HG02852 (cell line): ENCODE measurements at regions not wholly inside any gene's neighbourhood (a gene's known extent, or its start where the extent isn't known, plus 50 kb on each side); places are given as distances from the start of the nearest gene placed in this dataset.

Experiments used
- ATAC-seq: cut with Tn5 transposase; IDR thresholded peaks from one replicate; pipeline ENCODE4 v1.9.1; 2021; ENCODE audit warnings: mild to moderate bottlenecking, moderate library complexity; ENCODE audit not compliant: unreplicated experiment

DNA sequence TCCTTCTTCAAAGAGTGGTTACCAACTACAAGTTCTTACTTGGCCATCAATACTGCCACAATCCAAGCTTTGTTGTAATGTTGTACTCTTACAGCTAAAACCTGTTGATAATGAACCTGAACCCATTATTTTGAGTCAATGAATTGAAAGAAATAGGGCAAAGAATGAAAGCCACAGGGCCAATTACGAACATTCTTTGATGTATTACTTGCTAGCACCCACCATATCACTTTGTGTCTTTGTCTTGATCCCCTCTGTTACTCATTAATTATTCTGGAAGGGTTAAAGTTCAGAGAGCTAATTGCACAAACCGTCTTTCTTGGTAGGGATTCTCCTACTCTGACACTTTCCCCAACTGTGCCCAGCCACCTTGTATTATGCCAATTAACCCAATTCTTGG lies 53.2 kb upstream of the TFEC start:
- ATAC-seq, result no peak

GRCh38 chr7:116086547-116087045 lies 56.0 kb upstream of the TFEC start:
- no peak for ATAC-seq

- no peak for ATAC-seq
These were observed 56.7 kb upstream of the TFEC start for GRCh38 chr7:116087291-116087690.

- no peak for ATAC-seq
These were observed 57.4 kb upstream of the TFEC start for GRCh38 chr7:116087984-116088383.

DNA sequence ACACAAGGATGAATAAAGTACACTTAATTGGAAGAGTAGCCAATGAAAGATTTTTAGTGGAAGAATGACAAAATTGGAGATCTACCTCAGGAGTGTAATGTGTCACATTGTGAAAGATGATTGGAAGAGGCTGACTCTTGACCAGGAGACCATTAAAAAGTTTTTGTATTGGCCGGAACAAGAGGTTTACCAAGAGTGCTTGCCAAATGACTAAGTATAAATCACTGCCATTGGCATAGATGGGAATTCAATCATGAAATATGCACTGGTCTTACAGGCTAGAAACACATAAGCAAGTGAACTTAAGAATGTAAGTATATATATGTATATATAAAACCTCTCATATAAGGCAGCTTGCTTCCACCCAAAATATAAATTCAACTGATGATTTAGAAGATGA lies 58.7 kb upstream of the TFEC start:
- ATAC-seq, result no peak

DNA sequence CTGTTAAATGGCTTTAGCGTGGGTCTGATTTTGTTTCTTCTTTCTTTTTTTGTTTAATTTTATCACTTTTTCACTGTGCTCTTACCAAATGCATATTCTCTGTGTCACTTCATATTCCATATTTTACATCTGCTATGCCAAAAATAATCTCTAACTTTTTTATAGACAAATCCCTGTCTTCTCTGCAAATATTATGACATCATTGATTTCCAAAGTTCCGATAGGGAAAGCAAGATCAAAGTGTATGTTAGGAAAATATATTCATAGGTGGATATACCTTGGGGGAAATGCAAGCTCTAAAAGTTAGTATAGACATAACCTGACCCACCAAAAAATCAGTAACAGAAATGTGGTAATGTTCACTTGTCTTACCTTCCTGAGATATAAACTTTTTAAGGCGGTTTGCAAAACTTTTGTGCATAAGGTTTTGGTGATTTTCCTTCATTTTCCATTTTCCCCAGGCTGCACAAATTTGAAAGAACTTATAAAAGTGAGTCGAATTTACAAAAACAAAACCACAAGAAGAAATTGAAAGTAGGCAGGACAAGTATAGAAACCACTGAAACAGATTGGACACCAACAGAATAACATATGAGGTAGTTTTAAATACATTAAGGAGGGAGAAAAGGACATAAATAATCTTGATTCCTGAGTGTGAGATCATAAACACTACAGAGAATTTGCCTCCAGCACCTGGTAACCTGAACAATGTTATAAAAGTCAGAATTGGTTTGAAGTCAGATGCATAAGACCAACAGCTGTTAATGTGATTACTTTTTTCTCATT lies 63.1 kb upstream of the TFEC start:
- no peak for ATAC-seq

DNA sequence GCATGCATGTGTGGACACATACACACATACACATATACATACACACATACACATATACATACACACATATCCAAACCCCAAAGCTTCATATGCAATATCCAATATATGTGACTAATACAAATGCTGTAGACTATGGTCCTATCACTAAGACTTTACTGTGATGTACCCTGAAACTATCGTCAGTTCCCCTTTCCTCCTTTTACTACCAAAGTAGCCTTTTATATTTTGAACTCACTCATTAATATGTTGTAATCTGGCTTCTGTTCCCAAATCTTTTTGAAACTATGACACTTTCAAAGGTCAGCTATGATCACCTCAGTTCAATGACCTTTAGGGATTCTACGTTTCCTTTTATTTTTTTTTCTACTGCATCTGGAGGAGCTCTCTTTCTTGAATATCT lies 64.8 kb upstream of the TFEC start:
- ATAC-seq, result no peak

GRCh38 chr7:116097365-116098009 lies 66.9 kb upstream of the TFEC start:
- no peak for ATAC-seq

- ATAC-seq, result no peak
These were observed 67.6 kb upstream of the TFEC start for GRCh38 chr7:116098175-116098574.

DNA sequence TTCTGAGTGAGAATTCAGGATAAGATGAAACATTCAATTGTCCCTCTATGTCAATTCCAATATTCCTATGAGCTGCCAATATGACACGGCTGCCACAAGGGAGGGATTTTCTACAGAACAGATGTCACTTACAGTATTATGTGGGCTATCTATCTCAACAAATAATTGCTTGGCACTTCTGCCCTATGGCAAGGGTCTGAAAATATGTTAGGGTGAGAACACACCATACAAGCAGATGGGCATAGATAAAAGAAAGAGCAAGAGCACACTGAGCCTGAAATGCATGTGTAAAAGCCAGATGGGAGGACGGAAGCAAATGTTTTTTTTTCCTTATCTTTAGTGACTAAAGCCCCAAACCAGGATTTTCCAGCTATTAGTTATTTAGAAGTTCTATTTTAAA lies 70.1 kb upstream of the TFEC start:
- no peak for ATAC-seq

DNA sequence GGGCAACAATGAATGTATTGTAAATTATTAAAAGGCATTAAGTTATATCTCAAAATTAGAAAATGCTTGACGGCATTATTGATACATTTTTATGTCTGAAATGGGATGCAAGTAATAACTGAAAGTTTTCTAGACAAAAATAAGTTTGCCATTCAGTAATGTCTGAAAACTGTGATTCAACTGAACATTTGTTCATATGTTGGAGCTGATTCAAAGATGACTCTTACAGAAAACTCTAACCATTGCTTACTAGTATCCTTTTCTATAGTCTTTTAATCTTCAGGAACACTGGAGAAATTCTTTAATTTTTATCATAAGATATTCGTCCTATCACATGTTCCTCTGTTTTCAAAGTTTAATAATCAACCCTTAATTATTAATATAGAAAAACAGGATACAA lies 71.1 kb upstream of the TFEC start:
- ATAC-seq, result no peak

DNA sequence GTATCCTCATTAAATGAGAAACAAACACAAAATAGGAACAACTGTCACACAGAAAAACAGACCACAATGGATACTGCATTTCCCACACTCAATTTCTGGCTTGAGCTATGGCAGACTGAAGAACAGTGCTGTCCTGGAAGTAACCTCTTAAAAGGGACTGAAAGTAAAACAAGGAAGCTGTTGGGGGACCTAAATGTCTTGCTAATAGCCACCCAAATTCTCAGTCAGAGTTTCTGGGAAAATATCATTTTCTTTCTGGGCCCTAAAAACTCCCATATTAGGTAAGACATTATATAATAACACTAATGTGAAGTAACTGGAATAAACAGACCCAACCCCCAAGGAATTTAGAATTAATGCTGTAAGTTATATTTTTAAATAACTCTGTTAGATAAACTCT lies 80.9 kb upstream of the TFEC start:
- no peak for ATAC-seq

DNA sequence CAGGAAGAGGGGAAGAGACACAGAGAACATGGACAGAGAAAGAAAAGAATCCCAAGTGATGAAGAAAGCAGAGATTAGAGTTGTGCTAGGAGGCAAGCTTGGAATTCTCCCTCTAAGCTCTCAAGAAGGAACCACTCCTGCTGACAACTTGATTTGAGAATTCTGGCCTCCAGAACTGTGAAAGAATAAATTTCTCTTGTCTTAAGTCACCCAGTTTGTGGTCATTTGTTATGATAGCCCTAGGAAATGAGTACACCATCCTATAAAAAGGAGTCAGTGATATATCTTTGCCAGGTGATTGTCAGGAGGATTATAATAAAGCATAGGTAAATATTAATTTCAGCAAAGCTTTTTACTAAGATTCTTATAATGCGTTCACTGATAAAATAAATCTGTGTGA lies 82.7 kb upstream of the TFEC start:
- ATAC-seq, result no peak

DNA sequence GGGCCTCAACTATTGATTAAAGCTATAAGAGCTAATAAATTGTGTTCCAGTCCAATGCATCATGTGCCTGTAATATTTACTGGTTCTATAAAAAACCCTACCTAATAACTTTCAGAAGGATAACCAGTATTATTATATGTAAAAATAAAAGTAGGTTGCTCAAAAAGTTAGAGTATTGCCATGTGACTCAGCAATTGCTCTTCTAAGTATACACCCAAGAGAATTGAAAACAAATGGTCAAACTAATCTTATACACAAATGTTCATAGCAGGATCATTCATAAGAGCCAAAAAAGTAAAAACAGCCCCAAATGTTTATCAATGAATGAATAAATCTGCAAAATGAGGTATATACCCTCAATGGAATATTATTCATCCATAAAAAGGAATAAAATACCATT lies 89.5 kb upstream of the TES start:
- ATAC-seq, result no peak

DNA sequence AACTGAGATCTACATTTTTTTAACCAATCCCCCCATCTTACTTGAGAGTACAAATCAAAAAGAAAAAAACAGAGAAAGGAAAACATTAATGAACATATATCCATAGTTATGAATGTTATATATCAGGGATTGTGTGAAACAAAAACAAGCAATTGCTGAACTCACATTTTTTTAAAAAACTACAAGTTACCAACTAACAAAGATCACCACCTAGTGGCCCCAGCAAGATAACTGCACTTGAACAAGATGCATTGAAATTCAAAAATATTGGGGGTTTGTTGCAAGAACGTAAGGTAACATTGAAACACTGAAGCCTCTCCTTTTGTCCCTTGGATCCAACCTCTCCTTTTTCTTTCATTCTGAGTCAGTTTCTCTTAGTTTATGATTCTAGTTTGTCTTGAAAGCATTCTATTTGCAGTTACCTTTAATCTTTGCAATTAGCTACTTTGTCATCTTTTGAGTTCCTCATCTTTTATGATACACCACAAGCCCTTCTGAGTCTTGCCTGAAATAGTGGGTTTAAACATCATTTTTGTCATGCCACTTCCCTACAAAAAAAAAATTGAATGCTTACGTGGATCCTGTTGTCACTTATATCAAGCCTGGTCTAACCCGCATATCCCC lies 87.3 kb upstream of the TES start:
- peak; percentile 43 for ATAC-seq

DNA sequence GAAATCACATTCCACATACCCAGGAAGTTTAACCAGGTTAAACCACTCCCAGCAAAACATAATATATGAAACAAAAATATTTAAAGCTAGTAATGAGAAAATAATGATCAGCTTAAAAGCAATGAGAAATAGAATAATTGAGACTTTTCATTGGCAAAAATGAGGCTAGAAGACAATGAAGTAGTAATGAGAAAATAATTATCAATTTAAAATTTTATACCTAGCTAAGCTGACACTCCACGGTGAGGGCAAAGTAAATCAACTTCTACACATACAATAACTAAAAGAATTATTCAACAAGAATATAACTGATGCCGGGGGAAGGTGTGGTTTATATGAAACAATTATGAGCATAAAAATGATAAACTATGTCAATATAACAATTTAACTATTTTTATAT lies 82.2 kb upstream of the TES start:
- no peak for ATAC-seq

GRCh38 chr7:116135306-116135705 lies 75.0 kb upstream of the TES start:
- ATAC-seq, result no peak

GRCh38 chr7:116138202-116138801 lies 72.0 kb upstream of the TES start:
- peak; percentile 97 for ATAC-seq

GRCh38 chr7:116139007-116139406 lies 71.3 kb upstream of the TES start:
- no peak for ATAC-seq

DNA sequence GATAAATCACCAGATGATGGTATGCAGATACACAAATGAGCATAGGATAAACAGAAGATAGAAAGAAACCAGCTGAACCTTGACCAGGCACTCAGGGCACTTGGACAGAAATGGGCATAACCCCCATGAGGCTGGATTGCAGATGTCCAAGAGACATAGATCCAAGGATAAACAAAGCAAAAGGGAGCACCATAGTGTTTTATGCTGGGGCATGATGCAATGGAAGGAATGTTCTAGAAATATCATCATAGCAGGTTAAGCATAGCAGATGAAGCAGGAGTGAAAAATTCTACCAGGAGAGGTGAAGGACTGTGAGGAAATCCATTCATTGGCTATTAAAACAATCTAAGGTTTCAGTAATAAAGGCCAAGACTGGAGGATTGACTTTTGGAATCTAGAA lies 70.5 kb upstream of the TES start:
- no peak for ATAC-seq

GRCh38 chr7:116142374-116142773 lies 68.0 kb upstream of the TES start:
- ATAC-seq, result no peak

DNA sequence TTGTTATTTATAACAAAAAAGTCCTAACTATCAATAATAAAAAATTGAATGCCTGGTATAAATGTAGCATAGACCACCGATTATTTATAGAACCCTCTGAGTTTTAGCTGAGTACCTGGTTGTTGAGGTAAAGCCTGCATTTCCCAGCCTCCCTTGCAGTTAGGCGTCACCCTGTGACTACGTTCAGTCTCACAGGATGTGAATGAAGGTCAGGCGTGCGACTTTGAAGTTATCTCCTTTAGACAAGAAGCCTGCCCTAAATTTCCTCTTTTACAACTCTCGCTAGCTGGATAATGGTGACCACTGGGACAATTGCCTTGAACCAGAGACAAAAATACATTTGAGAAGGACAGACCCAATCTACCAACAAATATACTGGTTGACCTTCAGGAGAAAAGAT lies 67.5 kb upstream of the TES start:
- no peak for ATAC-seq
